ENCODE measurements at regions not wholly inside any gene's neighbourhood (a gene's known extent, or its start where the extent isn't known, plus 50 kb on each side); places are given as distances from the start of the nearest gene placed in this dataset.

DNA sequence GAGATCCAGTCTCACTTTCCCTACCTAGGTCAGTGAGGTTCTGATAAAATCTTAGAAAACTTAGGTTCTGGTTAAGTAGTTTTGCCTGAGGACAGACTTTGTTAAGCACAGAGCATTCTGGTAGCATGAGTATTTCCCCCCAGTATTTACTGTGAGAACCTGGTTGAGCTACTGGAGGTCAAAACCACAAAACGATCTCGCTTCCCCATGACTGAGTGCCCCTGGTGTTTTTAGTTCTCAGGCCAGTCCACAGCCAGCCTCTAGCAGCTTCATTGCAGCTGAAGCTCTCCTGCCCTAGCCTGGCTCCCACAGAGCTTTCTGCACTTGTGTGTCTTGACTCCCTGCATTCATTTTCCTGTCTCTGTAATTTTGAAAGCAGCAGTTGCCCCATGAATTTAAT is 1138.2 kb downstream of the UQCRFS1 start:
- H3K27me3 Mint-ChIP-seq (ENCODE audit: low read depth): no peaks in the 10 kb centered on the region
- H3K27ac Mint-ChIP-seq: no peak overlapping the region
- H3K4me3 Mint-ChIP-seq: no peak overlapping the region
- TF ChIP-seq CREM (CRISPR knock-in tag; IDR thresholded peaks at IDR 0.05): no peak
- TF ChIP-seq EMX1 (CRISPR knock-in tag; IDR thresholded peaks at IDR 0.05): no peak
- no peak for TF ChIP-seq FOXP1 (CRISPR knock-in tag; IDR thresholded peaks at IDR 0.05; ENCODE audit: borderline replicate concordance)
- TF ChIP-seq, protein P1, sequence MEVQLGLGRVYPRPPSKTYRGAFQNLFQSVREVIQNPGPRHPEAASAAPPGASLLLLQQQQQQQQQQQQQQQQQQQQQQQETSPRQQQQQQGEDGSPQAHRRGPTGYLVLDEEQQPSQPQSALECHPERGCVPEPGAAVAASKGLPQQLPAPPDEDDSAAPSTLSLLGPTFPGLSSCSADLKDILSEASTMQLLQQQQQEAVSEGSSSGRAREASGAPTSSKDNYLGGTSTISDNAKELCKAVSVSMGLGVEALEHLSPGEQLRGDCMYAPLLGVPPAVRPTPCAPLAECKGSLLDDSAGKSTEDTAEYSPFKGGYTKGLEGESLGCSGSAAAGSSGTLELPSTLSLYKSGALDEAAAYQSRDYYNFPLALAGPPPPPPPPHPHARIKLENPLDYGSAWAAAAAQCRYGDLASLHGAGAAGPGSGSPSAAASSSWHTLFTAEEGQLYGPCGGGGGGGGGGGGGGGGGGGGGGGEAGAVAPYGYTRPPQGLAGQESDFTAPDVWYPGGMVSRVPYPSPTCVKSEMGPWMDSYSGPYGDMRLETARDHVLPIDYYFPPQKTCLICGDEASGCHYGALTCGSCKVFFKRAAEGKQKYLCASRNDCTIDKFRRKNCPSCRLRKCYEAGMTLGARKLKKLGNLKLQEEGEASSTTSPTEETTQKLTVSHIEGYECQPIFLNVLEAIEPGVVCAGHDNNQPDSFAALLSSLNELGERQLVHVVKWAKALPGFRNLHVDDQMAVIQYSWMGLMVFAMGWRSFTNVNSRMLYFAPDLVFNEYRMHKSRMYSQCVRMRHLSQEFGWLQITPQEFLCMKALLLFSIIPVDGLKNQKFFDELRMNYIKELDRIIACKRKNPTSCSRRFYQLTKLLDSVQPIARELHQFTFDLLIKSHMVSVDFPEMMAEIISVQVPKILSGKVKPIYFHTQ (CRISPR knock-in tag; IDR thresholded peaks at IDR 0.05): no peak
- TF ChIP-seq ETV6 (CRISPR knock-in tag; IDR thresholded peaks at IDR 0.05): no peak
- TF ChIP-seq, protein P2, sequence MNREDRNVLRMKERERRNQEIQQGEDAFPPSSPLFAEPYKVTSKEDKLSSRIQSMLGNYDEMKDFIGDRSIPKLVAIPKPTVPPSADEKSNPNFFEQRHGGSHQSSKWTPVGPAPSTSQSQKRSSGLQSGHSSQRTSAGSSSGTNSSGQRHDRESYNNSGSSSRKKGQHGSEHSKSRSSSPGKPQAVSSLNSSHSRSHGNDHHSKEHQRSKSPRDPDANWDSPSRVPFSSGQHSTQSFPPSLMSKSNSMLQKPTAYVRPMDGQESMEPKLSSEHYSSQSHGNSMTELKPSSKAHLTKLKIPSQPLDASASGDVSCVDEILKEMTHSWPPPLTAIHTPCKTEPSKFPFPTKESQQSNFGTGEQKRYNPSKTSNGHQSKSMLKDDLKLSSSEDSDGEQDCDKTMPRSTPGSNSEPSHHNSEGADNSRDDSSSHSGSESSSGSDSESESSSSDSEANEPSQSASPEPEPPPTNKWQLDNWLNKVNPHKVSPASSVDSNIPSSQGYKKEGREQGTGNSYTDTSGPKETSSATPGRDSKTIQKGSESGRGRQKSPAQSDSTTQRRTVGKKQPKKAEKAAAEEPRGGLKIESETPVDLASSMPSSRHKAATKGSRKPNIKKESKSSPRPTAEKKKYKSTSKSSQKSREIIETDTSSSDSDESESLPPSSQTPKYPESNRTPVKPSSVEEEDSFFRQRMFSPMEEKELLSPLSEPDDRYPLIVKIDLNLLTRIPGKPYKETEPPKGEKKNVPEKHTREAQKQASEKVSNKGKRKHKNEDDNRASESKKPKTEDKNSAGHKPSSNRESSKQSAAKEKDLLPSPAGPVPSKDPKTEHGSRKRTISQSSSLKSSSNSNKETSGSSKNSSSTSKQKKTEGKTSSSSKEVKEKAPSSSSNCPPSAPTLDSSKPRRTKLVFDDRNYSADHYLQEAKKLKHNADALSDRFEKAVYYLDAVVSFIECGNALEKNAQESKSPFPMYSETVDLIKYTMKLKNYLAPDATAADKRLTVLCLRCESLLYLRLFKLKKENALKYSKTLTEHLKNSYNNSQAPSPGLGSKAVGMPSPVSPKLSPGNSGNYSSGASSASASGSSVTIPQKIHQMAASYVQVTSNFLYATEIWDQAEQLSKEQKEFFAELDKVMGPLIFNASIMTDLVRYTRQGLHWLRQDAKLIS (CRISPR knock-in tag; IDR thresholded peaks at IDR 0.05; ENCODE audit: borderline replicate concordance): no peak
- no peaks in the 10 kb centered on the region for H3K36me3 Mint-ChIP-seq
- no peaks in the 10 kb centered on the region for H3K4me1 Mint-ChIP-seq
- no peak for DNase-seq (ENCODE audit: low spot score)
- no peak for ATAC-seq
- H3K9me3 Mint-ChIP-seq: peaks cover 11% of the 10 kb centered on the region; the same call in 1 of the 2 replicates
- POLR2A ChIA-PET: no interaction called here
- CTCF ChIA-PET: no interaction called here

DNA sequence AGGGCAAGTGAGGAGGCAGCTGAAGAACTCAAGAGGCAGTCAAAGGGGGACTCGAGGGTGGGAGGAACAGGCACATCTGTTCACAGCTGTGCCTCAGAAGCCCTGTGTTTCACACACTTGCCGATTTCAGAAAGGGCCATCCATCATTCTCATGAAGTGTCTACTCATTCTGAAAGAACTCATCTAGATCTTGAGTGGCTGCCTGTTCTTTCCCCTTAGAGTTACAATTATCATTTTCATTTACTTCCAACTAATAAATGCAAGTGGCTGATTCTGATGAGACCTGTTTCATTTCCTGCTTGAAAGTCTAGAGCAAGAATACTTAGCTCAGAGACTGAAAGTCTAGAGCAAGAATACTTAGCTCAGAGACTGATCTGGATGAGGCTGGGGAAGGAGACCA is 1145.1 kb downstream of the UQCRFS1 start:
- Mint-ChIP-seq H3K9me3 (no peaks in the 10 kb centered on the region; the same call in 1 of the 2 replicates), H3K27me3 (ENCODE audit: low read depth) (no peaks in the 10 kb centered on the region), H3K4me1 (peaks cover 13% of the 10 kb centered on the region), H3K36me3 (no peaks in the 10 kb centered on the region), H3K4me3 (no peak overlapping the region), H3K27ac (no peak overlapping the region)
- no peak for TF ChIP-seq ZNF423 (CRISPR knock-in tag; IDR thresholded peaks at IDR 0.05)
- TF ChIP-seq, protein P3, sequence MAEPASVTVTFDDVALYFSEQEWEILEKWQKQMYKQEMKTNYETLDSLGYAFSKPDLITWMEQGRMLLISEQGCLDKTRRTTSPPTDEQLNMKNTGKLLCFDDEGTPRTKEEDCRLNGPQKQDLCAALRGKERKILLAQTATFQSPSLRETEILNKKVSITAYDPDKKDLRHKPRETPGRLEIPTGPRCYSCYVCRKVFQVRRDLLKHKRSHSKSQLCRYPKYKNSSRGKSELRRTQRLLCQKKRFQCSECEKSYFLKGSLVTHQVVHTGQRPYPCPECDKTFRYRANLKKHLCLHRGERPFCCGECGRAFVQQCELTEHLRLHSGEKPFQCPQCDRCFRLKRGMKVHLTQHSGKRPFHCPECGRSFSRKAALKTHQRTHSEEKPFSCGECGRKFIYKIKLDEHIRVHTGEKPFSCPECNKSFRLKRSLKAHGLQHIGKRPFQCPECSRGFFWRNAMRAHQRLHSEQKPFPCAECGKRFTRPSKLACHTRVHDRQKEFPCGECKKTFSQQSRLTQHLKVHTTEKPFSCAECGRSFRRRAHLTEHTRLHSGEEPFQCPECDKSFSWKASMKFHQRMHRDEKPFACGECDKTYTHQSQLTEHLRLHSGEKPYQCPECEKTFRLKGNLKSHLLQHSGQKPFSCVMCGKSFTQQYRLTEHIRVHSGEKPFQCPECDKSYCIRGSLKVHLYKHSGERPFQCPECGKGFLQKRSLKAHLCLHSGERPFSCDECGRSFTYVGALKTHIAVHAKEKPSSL (CRISPR knock-in tag; conservative IDR thresholded peaks at IDR 0.05): no peak
- no peak for TF ChIP-seq NR2C2 (CRISPR knock-in tag; IDR thresholded peaks at IDR 0.05)
- no peak for TF ChIP-seq PRRX2 (CRISPR knock-in tag; IDR thresholded peaks at IDR 0.05)
- TF ChIP-seq JAZF1 (CRISPR knock-in tag; IDR thresholded peaks at IDR 0.05): no peak
- TF ChIP-seq, protein P4, sequence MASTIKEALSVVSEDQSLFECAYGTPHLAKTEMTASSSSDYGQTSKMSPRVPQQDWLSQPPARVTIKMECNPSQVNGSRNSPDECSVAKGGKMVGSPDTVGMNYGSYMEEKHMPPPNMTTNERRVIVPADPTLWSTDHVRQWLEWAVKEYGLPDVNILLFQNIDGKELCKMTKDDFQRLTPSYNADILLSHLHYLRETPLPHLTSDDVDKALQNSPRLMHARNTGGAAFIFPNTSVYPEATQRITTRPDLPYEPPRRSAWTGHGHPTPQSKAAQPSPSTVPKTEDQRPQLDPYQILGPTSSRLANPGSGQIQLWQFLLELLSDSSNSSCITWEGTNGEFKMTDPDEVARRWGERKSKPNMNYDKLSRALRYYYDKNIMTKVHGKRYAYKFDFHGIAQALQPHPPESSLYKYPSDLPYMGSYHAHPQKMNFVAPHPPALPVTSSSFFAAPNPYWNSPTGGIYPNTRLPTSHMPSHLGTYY (CRISPR knock-in tag; IDR thresholded peaks at IDR 0.05): no peak
- TF ChIP-seq TP53 (CRISPR knock-in tag; IDR thresholded peaks at IDR 0.05): no peak
- TF ChIP-seq, protein P5, sequence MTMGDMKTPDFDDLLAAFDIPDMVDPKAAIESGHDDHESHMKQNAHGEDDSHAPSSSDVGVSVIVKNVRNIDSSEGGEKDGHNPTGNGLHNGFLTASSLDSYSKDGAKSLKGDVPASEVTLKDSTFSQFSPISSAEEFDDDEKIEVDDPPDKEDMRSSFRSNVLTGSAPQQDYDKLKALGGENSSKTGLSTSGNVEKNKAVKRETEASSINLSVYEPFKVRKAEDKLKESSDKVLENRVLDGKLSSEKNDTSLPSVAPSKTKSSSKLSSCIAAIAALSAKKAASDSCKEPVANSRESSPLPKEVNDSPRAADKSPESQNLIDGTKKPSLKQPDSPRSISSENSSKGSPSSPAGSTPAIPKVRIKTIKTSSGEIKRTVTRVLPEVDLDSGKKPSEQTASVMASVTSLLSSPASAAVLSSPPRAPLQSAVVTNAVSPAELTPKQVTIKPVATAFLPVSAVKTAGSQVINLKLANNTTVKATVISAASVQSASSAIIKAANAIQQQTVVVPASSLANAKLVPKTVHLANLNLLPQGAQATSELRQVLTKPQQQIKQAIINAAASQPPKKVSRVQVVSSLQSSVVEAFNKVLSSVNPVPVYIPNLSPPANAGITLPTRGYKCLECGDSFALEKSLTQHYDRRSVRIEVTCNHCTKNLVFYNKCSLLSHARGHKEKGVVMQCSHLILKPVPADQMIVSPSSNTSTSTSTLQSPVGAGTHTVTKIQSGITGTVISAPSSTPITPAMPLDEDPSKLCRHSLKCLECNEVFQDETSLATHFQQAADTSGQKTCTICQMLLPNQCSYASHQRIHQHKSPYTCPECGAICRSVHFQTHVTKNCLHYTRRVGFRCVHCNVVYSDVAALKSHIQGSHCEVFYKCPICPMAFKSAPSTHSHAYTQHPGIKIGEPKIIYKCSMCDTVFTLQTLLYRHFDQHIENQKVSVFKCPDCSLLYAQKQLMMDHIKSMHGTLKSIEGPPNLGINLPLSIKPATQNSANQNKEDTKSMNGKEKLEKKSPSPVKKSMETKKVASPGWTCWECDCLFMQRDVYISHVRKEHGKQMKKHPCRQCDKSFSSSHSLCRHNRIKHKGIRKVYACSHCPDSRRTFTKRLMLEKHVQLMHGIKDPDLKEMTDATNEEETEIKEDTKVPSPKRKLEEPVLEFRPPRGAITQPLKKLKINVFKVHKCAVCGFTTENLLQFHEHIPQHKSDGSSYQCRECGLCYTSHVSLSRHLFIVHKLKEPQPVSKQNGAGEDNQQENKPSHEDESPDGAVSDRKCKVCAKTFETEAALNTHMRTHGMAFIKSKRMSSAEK (CRISPR knock-in tag; IDR thresholded peaks at IDR 0.05; ENCODE audit: borderline replicate concordance): no peak
- no peak for TF ChIP-seq OVOL2 (CRISPR knock-in tag; IDR thresholded peaks at IDR 0.05; ENCODE audit: borderline replicate concordance)
- TF ChIP-seq ZBTB21 (CRISPR knock-in tag; IDR thresholded peaks at IDR 0.05; ENCODE audit: borderline replicate concordance): no peak
- TF ChIP-seq, protein P6, sequence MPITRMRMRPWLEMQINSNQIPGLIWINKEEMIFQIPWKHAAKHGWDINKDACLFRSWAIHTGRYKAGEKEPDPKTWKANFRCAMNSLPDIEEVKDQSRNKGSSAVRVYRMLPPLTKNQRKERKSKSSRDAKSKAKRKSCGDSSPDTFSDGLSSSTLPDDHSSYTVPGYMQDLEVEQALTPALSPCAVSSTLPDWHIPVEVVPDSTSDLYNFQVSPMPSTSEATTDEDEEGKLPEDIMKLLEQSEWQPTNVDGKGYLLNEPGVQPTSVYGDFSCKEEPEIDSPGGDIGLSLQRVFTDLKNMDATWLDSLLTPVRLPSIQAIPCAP (CRISPR knock-in tag; IDR thresholded peaks at IDR 0.05): no peak
- TF ChIP-seq ELF4 (CRISPR knock-in tag; IDR thresholded peaks at IDR 0.05; ENCODE audit: low read depth): no peak
- no peak for TF ChIP-seq ZNF671 (CRISPR knock-in tag; IDR thresholded peaks at IDR 0.05)
- TF ChIP-seq ZNF263 (CRISPR knock-in tag; IDR thresholded peaks at IDR 0.05; ENCODE audit: low read depth): no peak
- DNase-seq (ENCODE audit: low spot score): no peak
- no peak for ATAC-seq
- ChIA-PET POLR2A (no interaction called here), CTCF (no interaction called here)

Data from WTC11 (cell line).